GM12878 (cell line): ENCODE measurements at regions not wholly inside any gene's neighbourhood (a gene's known extent, or its start where the extent isn't known, plus 50 kb on each side); places are given as distances from the start of the nearest gene placed in this dataset.

Experiments
- ATAC-seq: fragments of 200-7000 bp; cut with Tn5 transposase; 3 replicates; pipeline ENCODE4 v1.9.1; 2020; ENCODE audit warnings: mild to moderate bottlenecking, moderate library complexity
- BruUV-seq: library from RNA; stranded (reverse); fragments of 400-500 nt; replicated peaks from 2 replicates; lab custom pipeline; 2021; lab: Mats Ljungman, UMichigan
- CTCF ChIA-PET: fragments of 300-600 bp; sonication (Branson Sonifier 250); formaldehyde crosslinking; extraction: SDS; loops from one replicate; lab custom pipeline; 2021; ENCODE audit warnings: inconsistent platforms; lab: Yijun Ruan, JAX
- POLR2A ChIA-PET: fragments of 350-600 bp; formaldehyde crosslinking; extraction: SDS; loops from one replicate; lab custom pipeline; 2021; ENCODE audit warnings: inconsistent platforms; lab: Charles Lee
- RAD21 ChIA-PET: fragments of 300-600 bp; sonication (Branson Sonifier 250); formaldehyde crosslinking; loops from one replicate; lab custom pipeline; 2023; ENCODE audit warnings: antibody characterized with exemption; ENCODE audit not compliant: unreplicated experiment; lab: Charles Lee
- SMC1A ChIA-PET: fragments of 300-600 bp; sonication (Branson Sonifier 250); formaldehyde crosslinking; loops from one replicate; lab custom pipeline; 2023; ENCODE audit not compliant: unreplicated experiment, uncharacterized antibody; lab: Charles Lee
- DNase-seq: peaks from one replicate; pipeline ENCODE4 v3.0.0-alpha.2; 2011; ENCODE audit warnings: low read depth, low spot score
- FAIRE-seq: peaks from 3 replicates; lab custom pipeline; 2011; peaks lifted over from hg19 to GRCh38; lab: Jason Lieb, UNC
- H2AFZ ChIP-seq: 2 replicates; pipeline ENCODE4 v1.6.0; 2011; ENCODE audit warnings: low read depth, low read length, control low read depth; ENCODE audit not compliant: control insufficient read depth
- H3K27ac ChIP-seq: 2 replicates; pipeline ENCODE4 v1.5.1; 2011; ENCODE audit warnings: control low read depth; ENCODE audit not compliant: control insufficient read depth, insufficient read depth
- H3K27me3 ChIP-seq, 2 experiments: replicated peaks in 1 of 2; 2 replicates each; pipeline versions ENCODE4 v1.6.0 to v1.6.1; 2011; ENCODE audit warnings: low read length in 1 of 2; ENCODE audit not compliant: control insufficient read depth in 2 of 2, insufficient read depth in 2 of 2
- H3K36me3 ChIP-seq, 2 experiments: 2 replicates each; pipeline ENCODE4 v1.5.1; 2011; ENCODE audit warnings: low read length in 1 of 2; ENCODE audit not compliant: control insufficient read depth in 2 of 2, insufficient read depth in 2 of 2
- H3K4me1 ChIP-seq: 2 replicates; pipeline ENCODE4 v1.6.1; 2011; ENCODE audit warnings: mild to moderate bottlenecking, low read length, moderate library complexity, mixed read lengths; ENCODE audit not compliant: control insufficient read depth, insufficient read depth
- H3K4me2 ChIP-seq: 2 replicates; pipeline ENCODE4 v1.6.0; 2011; ENCODE audit warnings: control low read depth; ENCODE audit not compliant: control insufficient read depth, insufficient read depth
- H3K4me3 ChIP-seq: fragments of 200-600 bp; sonication (generic); 2 replicates; pipeline ENCODE4 v1.5.1; 2016
- H3K79me2 ChIP-seq: 2 replicates; pipeline ENCODE4 v1.6.0; 2011; ENCODE audit warnings: low read length; ENCODE audit not compliant: control insufficient read depth, insufficient read depth
- H3K9ac ChIP-seq: 2 replicates; pipeline ENCODE4 v1.8.0; 2011; ENCODE audit warnings: low read length, control low read depth, mixed read lengths; ENCODE audit not compliant: control insufficient read depth, insufficient read depth
- H3K9me3 ChIP-seq: replicated peaks from 3 replicates; pipeline ENCODE4 v1.5.1; 2011; ENCODE audit warnings: mild to moderate bottlenecking, low read length; ENCODE audit not compliant: control insufficient read depth, insufficient read depth
- H4K20me1 ChIP-seq: 2 replicates; pipeline ENCODE4 v1.6.0; 2011; ENCODE audit not compliant: control insufficient read depth, insufficient read depth
- BRCA1 ChIP-seq: IDR thresholded peaks from 2 replicates; pipeline ENCODE4 v1.6.1; 2011; ENCODE audit warnings: low read depth, low read length, improper control_type of control experiment
- CREB1 ChIP-seq: IDR thresholded peaks from 2 replicates; pipeline ENCODE4 v1.6.1; 2012; ENCODE audit warnings: low read depth, mild to moderate bottlenecking, inconsistent platforms
- ETV6 ChIP-seq, 2 experiments: fragments of 450-650 bp in 1 of 2; IDR thresholded peaks in 1 of 2; conservative IDR thresholded peaks in 1 of 2; 2 replicates each; pipeline ENCODE4 v1.6.1; 2014; ENCODE audit warnings: antibody characterized with exemption in 1 of 2, borderline replicate concordance in 1 of 2, low read depth in 1 of 2, mild to moderate bottlenecking in 1 of 2, moderate library complexity in 1 of 2
- HDAC2 ChIP-seq: fragments of 200-600 bp; sonication (generic); IDR thresholded peaks from 2 replicates; pipeline ENCODE4 v1.6.1; 2017
- KLF5 ChIP-seq: fragments of 450-650 bp; IDR thresholded peaks from 2 replicates; pipeline ENCODE4 v1.6.1; 2014; ENCODE audit warnings: mild to moderate bottlenecking; ENCODE audit not compliant: partially characterized antibody
- MYB ChIP-seq: fragments of 150-350 bp; IDR thresholded peaks from 2 replicates; pipeline ENCODE4 v1.6.1; 2014; ENCODE audit warnings: mild to moderate bottlenecking, low read depth, low read length, borderline replicate concordance
- NFXL1 ChIP-seq: fragments of 450-650 bp; IDR thresholded peaks from 2 replicates; pipeline ENCODE4 v1.6.1; 2017; ENCODE audit warnings: antibody characterized with exemption, mild to moderate bottlenecking, borderline replicate concordance
- PML ChIP-seq: IDR thresholded peaks from 2 replicates; pipeline ENCODE4 v1.6.1; 2012; ENCODE audit warnings: low read length, inconsistent platforms
- SMAD5 ChIP-seq: IDR thresholded peaks from 2 replicates; pipeline ENCODE4 v1.6.1; 2016; ENCODE audit warnings: antibody characterized with exemption, low read depth
- USF2 ChIP-seq: IDR thresholded peaks from 2 replicates; pipeline ENCODE4 v1.6.1; 2011; ENCODE audit warnings: low read depth, low read length, improper control_type of control experiment, borderline replicate concordance
- YBX1 ChIP-seq: fragments of 450-650 bp; IDR thresholded peaks from 2 replicates; pipeline ENCODE4 v1.6.1; 2016; ENCODE audit warnings: antibody characterized with exemption
- ZBTB33 ChIP-seq: fragments of 450-650 bp; IDR thresholded peaks from 2 replicates; pipeline ENCODE4 v1.6.1; 2017; ENCODE audit warnings: mild to moderate bottlenecking
- ZNF622 ChIP-seq: fragments of 450-650 bp; IDR thresholded peaks from 2 replicates; pipeline ENCODE4 v1.6.1; 2017; ENCODE audit warnings: mild to moderate bottlenecking, inconsistent platforms
- WGBS: methylation state at CpG from one replicate; pipeline ENCODE4 v1.1.6; 2016; ENCODE audit warnings: low lambda C conversion rate; ENCODE audit not compliant: insufficient replicate concordance, insufficient coverage; ENCODE audit errors: missing lambda C conversion rate; 5-methylcytosine and 5-hydroxymethylcytosine counted together
- in situ Hi-C: fragments of 300-500 bp; cut with MboI; formaldehyde crosslinking; loops from 9 replicates; pipeline ENCODE4 v1.14.3; 2018; ENCODE audit warnings: mixed read lengths
- intact Hi-C: fragments of 100-400 bp; cut with micrococcal nuclease; formaldehyde crosslinking; loops from one replicate; pipeline ENCODE4 v1.14.2; 2022; ENCODE audit not compliant: unreplicated experiment
- TF ChIP-seq, protein P1 (sequence below): fragments of 450-650 bp; formaldehyde crosslinking; IDR thresholded peaks from 2 replicates; pipeline ENCODE4 v1.4.0; 2022; ENCODE audit warnings: mild to moderate bottlenecking, moderate library complexity

DNA sequence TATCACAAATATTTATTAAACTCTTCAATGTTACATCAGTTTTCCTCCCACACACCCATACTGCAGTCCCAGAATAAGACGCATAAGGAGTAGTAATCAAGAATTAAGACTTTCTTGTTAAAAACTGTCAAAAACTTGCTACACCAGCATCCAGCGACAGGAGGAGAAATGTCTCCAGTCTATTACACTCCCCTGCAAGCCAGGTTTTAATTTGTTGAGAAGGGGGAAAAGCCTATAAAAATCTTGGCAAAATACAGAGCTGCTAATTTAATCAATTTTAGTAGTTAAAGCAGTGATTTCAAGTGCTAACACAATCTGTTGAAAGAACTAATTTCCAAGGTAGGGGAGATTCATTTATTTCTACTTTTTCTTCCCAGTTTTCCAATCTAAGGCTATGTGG lies 102.0 kb upstream of the MED13 start:
- Histone ChIP-seq H3K4me1 (peaks cover 9% of the 10 kb centered on the region), H3K27me3 (no peaks in the 10 kb centered on the region), H3K9me3 (no peaks in the 10 kb centered on the region), H4K20me1 (no peaks in the 10 kb centered on the region), H3K4me3 (no peak overlapping the region), H3K79me2 (no peaks in the 10 kb centered on the region), H2AFZ (no peak overlapping the region), H3K36me3 (no peaks in the 10 kb centered on the region), H3K4me2 (no peak overlapping the region), H3K9ac (no peak overlapping the region), H3K27ac (no peak overlapping the region)
- in situ Hi-C loops (no loop called here), intact Hi-C loops (no loop called here)
- CTCF ChIA-PET: no interaction called here
- DNase-seq (no peak), FAIRE-seq (no peak), ATAC-seq (no peak)
- SMC1A ChIA-PET: no interaction called here
- POLR2A ChIA-PET: no interaction called here
- no TSS peak for BruUV-seq
- 100% methylated on average over 2 of the region's 2 CpGs for WGBS
- RAD21 ChIA-PET: no interaction called here
- no peak for TF ChIP-seq USF2
- TF ChIP-seq NFXL1: no peak
- TF ChIP-seq PML: no peak
- no peak for TF ChIP-seq SMAD5
- TF ChIP-seq ZBTB33: no peak
- TF ChIP-seq ETV6 (conservative IDR thresholded peaks at IDR 0.05 in 1 of 2, IDR thresholded peaks at IDR 0.05 in 1 of 2; ENCODE audit: borderline replicate concordance in 1 of 2, low read depth in 1 of 2): no peak
- TF ChIP-seq CREB1: no peak
- TF ChIP-seq BRCA1: no peak
- TF ChIP-seq HDAC2: no peak
- TF ChIP-seq KLF5: no peak
- no peak for TF ChIP-seq YBX1
- no peak for TF ChIP-seq MYB
- TF ChIP-seq, protein P1, sequence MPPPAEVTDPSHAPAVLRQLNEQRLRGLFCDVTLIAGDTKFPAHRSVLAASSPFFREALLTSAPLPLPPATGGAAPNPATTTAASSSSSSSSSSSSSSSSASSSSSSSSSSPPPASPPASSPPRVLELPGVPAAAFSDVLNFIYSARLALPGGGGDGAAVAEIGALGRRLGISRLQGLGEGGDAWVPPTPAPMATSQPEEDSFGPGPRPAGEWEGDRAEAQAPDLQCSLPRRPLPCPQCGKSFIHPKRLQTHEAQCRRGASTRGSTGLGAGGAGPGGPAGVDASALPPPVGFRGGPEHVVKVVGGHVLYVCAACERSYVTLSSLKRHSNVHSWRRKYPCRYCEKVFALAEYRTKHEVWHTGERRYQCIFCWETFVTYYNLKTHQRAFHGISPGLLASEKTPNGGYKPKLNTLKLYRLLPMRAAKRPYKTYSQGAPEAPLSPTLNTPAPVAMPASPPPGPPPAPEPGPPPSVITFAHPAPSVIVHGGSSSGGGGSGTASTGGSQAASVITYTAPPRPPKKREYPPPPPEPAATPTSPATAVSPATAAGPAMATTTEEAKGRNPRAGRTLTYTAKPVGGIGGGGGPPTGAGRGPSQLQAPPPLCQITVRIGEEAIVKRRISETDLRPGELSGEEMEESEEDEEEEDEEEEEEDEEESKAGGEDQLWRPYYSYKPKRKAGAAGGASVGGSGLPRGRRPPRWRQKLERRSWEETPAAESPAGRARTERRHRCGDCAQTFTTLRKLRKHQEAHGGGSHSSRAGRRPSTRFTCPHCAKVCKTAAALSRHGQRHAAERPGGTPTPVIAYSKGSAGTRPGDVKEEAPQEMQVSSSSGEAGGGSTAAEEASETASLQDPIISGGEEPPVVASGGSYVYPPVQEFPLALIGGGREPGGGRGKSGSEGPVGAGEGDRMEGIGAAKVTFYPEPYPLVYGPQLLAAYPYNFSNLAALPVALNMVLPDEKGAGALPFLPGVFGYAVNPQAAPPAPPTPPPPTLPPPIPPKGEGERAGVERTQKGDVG (CRISPR knock-in tag): no peak
- no peak for TF ChIP-seq ZNF622
